ENCODE measurements at regions not wholly inside any gene's neighbourhood (a gene's known extent, or its start where the extent isn't known, plus 50 kb on each side); places are given as distances from the start of the nearest gene placed in this dataset.

GRCh38 chr9:118457171-118458000 is 753.2 kb downstream of the TLR4 start:
- H3K36me3 Mint-ChIP-seq (ENCODE audit: insufficient read depth) = no peaks in the 10 kb centered on the region
- DNase-seq (ENCODE audit: low spot score, unreplicated experiment) = no peak
- TF ChIP-seq, protein P1, sequence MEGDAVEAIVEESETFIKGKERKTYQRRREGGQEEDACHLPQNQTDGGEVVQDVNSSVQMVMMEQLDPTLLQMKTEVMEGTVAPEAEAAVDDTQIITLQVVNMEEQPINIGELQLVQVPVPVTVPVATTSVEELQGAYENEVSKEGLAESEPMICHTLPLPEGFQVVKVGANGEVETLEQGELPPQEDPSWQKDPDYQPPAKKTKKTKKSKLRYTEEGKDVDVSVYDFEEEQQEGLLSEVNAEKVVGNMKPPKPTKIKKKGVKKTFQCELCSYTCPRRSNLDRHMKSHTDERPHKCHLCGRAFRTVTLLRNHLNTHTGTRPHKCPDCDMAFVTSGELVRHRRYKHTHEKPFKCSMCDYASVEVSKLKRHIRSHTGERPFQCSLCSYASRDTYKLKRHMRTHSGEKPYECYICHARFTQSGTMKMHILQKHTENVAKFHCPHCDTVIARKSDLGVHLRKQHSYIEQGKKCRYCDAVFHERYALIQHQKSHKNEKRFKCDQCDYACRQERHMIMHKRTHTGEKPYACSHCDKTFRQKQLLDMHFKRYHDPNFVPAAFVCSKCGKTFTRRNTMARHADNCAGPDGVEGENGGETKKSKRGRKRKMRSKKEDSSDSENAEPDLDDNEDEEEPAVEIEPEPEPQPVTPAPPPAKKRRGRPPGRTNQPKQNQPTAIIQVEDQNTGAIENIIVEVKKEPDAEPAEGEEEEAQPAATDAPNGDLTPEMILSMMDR (IDR thresholded peaks at IDR 0.05; ENCODE audit: unreplicated experiment) = no peak
- no peaks in the 10 kb centered on the region for H3K9me3 Mint-ChIP-seq (ENCODE audit: low read depth)
- H3K27ac Mint-ChIP-seq = no peak overlapping the region
- H3K4me3 Mint-ChIP-seq (ENCODE audit: low read depth) = no peak overlapping the region
- H3K4me1 Mint-ChIP-seq (ENCODE audit: low read depth) = no peaks in the 10 kb centered on the region
- H3K27me3 Mint-ChIP-seq = peaks cover 4% of the 10 kb centered on the region

GRCh38 chr9:118459913-118460312 is 755.7 kb downstream of the TLR4 start:
- Mint-ChIP-seq H3K4me3 (ENCODE audit: low read depth) (no peak overlapping the region), H3K36me3 (ENCODE audit: insufficient read depth) (no peaks in the 10 kb centered on the region), H3K27ac (no peak overlapping the region), H3K9me3 (ENCODE audit: low read depth) (no peaks in the 10 kb centered on the region), H3K27me3 (peaks cover 4% of the 10 kb centered on the region), H3K4me1 (ENCODE audit: low read depth) (no peaks in the 10 kb centered on the region)
- no peak for DNase-seq (ENCODE audit: low spot score, unreplicated experiment)
- TF ChIP-seq, protein P1 (IDR thresholded peaks at IDR 0.05; ENCODE audit: unreplicated experiment) = no peak

DNA sequence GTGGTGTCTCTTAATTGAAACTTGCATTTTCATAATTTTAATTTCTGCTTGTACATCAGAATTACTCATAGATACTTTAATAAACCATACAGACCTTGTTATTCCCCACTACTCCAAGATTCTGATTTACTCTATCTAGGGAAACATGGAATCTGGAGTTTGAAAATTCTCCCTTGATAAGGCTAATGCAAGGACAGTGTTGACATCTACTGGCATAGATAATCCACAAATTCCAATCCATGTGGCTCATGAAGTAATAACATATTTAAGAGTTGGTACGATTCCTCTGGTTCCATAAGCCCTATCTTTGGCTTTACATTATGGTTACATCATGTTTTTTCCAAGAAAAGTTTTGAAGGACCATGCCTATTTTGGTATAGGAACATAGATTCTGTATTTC is 759.2 kb downstream of the TLR4 start:
- H3K9me3 Mint-ChIP-seq (ENCODE audit: low read depth) = no peaks in the 10 kb centered on the region
- no peaks in the 10 kb centered on the region for H3K4me1 Mint-ChIP-seq (ENCODE audit: low read depth)
- H3K27me3 Mint-ChIP-seq = no peaks in the 10 kb centered on the region
- TF ChIP-seq, protein P1 (IDR thresholded peaks at IDR 0.05; ENCODE audit: unreplicated experiment) = no peak
- no peaks in the 10 kb centered on the region for H3K36me3 Mint-ChIP-seq (ENCODE audit: insufficient read depth)
- no peak overlapping the region for H3K27ac Mint-ChIP-seq
- H3K4me3 Mint-ChIP-seq (ENCODE audit: low read depth) = no peak overlapping the region
- DNase-seq (ENCODE audit: low spot score, unreplicated experiment) = no peak

- DNase-seq (ENCODE audit: low spot score, unreplicated experiment) = no peak
- no peaks in the 10 kb centered on the region for H3K27me3 Mint-ChIP-seq
- no peaks in the 10 kb centered on the region for H3K4me1 Mint-ChIP-seq (ENCODE audit: low read depth)
- TF ChIP-seq, protein P1 (IDR thresholded peaks at IDR 0.05; ENCODE audit: unreplicated experiment) = no peak
- no peak overlapping the region for H3K4me3 Mint-ChIP-seq (ENCODE audit: low read depth)
- H3K36me3 Mint-ChIP-seq (ENCODE audit: insufficient read depth) = no peaks in the 10 kb centered on the region
- H3K9me3 Mint-ChIP-seq (ENCODE audit: low read depth) = peaks cover 3% of the 10 kb centered on the region
- H3K27ac Mint-ChIP-seq = no peak overlapping the region
Measured at GRCh38 chr9:118473521-118473920, 769.3 kb downstream of the TLR4 start.

GRCh38 chr9:118478752-118479151 is 774.5 kb downstream of the TLR4 start:
- Mint-ChIP-seq H3K36me3 (ENCODE audit: insufficient read depth) (no peaks in the 10 kb centered on the region), H3K4me3 (ENCODE audit: low read depth) (no peak overlapping the region), H3K9me3 (ENCODE audit: low read depth) (peaks cover 3% of the 10 kb centered on the region), H3K4me1 (ENCODE audit: low read depth) (no peaks in the 10 kb centered on the region), H3K27ac (no peak overlapping the region), H3K27me3 (no peaks in the 10 kb centered on the region)
- TF ChIP-seq, protein P1 (IDR thresholded peaks at IDR 0.05; ENCODE audit: unreplicated experiment) = no peak
- DNase-seq (ENCODE audit: low spot score, unreplicated experiment) = no peak

Measured in progenitor cell of endocrine pancreas (in vitro differentiated cells).